ENCODE measurements at regions not wholly inside any gene's neighbourhood (a gene's known extent, or its start where the extent isn't known, plus 50 kb on each side); places are given as distances from the start of the nearest gene placed in this dataset.

GRCh38 chr20:39089797-39090196, 127.7 kb downstream of the DHX35 start:
- CTCF ChIA-PET, result no interaction called here

More at GRCh38 chr20:39089797-39090196, 127.7 kb downstream of the DHX35 start:
- H3K4me2 ChIP-seq, result no peak overlapping the region
- DNase-seq, result no peak
- no peaks in the 10 kb centered on the region for H3K4me1 ChIP-seq (replicated peaks; ENCODE audit: insufficient read depth)
- no TSS peak for BruUV-seq (replicated peaks)
- no peaks in the 10 kb centered on the region for H3K36me3 ChIP-seq (ENCODE audit: low read depth)
- H3K4me3 ChIP-seq, result no peak overlapping the region
- TF ChIP-seq CTCF (conservative IDR thresholded peaks at IDR 0.05) (no peak), EZH2 (IDR thresholded peaks at IDR 0.05; ENCODE audit: low read depth) (no peak)
- no peaks in the 10 kb centered on the region for H4K20me1 ChIP-seq (ENCODE audit: insufficient read depth)
- POLR2A ChIA-PET (ENCODE audit: unreplicated experiment), result no interaction called here
- H3K27ac ChIP-seq, result no peak overlapping the region
- intact Hi-C loops (cut with micrococcal nuclease; ENCODE audit: unreplicated experiment), result no loop called here
- H3K27me3 ChIP-seq (ENCODE audit: insufficient read depth, low read depth), result peaks cover 43% of the 10 kb centered on the region; the same call in 1 of the 2 replicates
- no peak overlapping the region for H2AFZ ChIP-seq
- H3K9me3 ChIP-seq (ENCODE audit: insufficient read depth, low read depth), result no peaks in the 10 kb centered on the region
- no peaks in the 10 kb centered on the region for H3K9me2 ChIP-seq (ENCODE audit: insufficient read depth)
- no peaks in the 10 kb centered on the region for H3K79me2 ChIP-seq (ENCODE audit: low read depth)
- no peaks in the 10 kb centered on the region for H3F3A ChIP-seq (ENCODE audit: insufficient read depth, low read depth)
